IMR-90 (cell line): ENCODE measurements at regions not wholly inside any gene's neighbourhood (a gene's known extent, or its start where the extent isn't known, plus 50 kb on each side); places are given as distances from the start of the nearest gene placed in this dataset.

ENCODE experiments used
- ATAC-seq: fragments of 200-7000 bp; cut with Tn5 transposase; 2 replicates; pipeline ENCODE4 v1.9.1; 2020; ENCODE audit warnings: low read depth, mild to moderate bottlenecking, moderate library complexity
- BruUV-seq: library from RNA; stranded (reverse); fragments of 400-500 nt; replicated peaks from 2 replicates; lab custom pipeline; 2021; lab: Mats Ljungman, UMichigan
- CTCF ChIA-PET: fragments of 300-600 bp; formaldehyde crosslinking; extraction: SDS; loops from one replicate; lab custom pipeline; 2021; ENCODE audit warnings: antibody characterized with exemption; lab: Yijun Ruan, JAX
- POLR2A ChIA-PET: fragments of 300-600 bp; sonication (Branson Sonifier 250); formaldehyde crosslinking; loops from one replicate; lab custom pipeline; 2022; ENCODE audit warnings: antibody characterized with exemption; ENCODE audit not compliant: unreplicated experiment; lab: Charles Lee
- DNase-seq: peaks from one replicate; pipeline ENCODE4 v3.0.0; 2013
- H2AFZ ChIP-seq: replicated peaks from 2 replicates; pipeline ENCODE3; 2013; ENCODE audit warnings: low read length, mild to moderate bottlenecking; ENCODE audit not compliant: poor library complexity
- H2AK5ac ChIP-seq: 2 replicates; pipeline ENCODE4 v1.6.1; 2013; ENCODE audit warnings: low read depth, low read length, inconsistent platforms
- H2AK9ac ChIP-seq: replicated peaks from 2 replicates; pipeline ENCODE3; 2013; ENCODE audit warnings: mild to moderate bottlenecking, low read depth, low read length, moderate library complexity; ENCODE audit not compliant: poor library complexity
- H2BK120ac ChIP-seq: 2 replicates; pipeline ENCODE4 v1.6.1; 2013; ENCODE audit warnings: low read depth, low read length, inconsistent platforms
- H2BK15ac ChIP-seq: 3 replicates; pipeline ENCODE4 v1.6.1; 2013; ENCODE audit warnings: low read depth, low read length, inconsistent platforms
- H2BK20ac ChIP-seq: 2 replicates; pipeline ENCODE4 v1.6.1; 2013; ENCODE audit warnings: low read depth, mild to moderate bottlenecking, inconsistent platforms, low read length, moderate library complexity
- H2BK5ac ChIP-seq: 2 replicates; pipeline ENCODE4 v1.6.1; 2013; ENCODE audit warnings: mild to moderate bottlenecking, low read depth, low read length, inconsistent platforms; ENCODE audit not compliant: poor library complexity, severe bottlenecking
- H3K14ac ChIP-seq: replicated peaks from 2 replicates; pipeline ENCODE4 v1.6.1; 2013; ENCODE audit warnings: low read depth, low read length, inconsistent platforms
- H3K18ac ChIP-seq: 2 replicates; pipeline ENCODE4 v1.6.1; 2013; ENCODE audit warnings: low read depth, low read length, control low read depth
- H3K23ac ChIP-seq: 2 replicates; pipeline ENCODE4 v1.6.1; 2013; ENCODE audit warnings: low read depth, low read length, inconsistent platforms
- H3K27ac ChIP-seq: 2 replicates; pipeline ENCODE4 v1.5.1; 2013; ENCODE audit warnings: mild to moderate bottlenecking, control low read depth, low read length; ENCODE audit not compliant: insufficient read depth
- H3K27me3 ChIP-seq: 2 replicates; pipeline ENCODE4 v1.6.1; 2013; ENCODE audit warnings: low read length; ENCODE audit not compliant: control insufficient read depth, insufficient read depth
- H3K36me3 ChIP-seq: 2 replicates; pipeline ENCODE4 v1.6.1; 2013; ENCODE audit warnings: low read length, mixed read lengths; ENCODE audit not compliant: control insufficient read depth, insufficient read depth
- H3K4ac ChIP-seq: 2 replicates; pipeline ENCODE4 v1.6.1; 2013; ENCODE audit warnings: low read depth, low read length, inconsistent platforms
- H3K4me1 ChIP-seq: 2 replicates; pipeline ENCODE4 v1.6.1; 2013; ENCODE audit warnings: low read length, mixed read lengths; ENCODE audit not compliant: control insufficient read depth, insufficient read depth
- H3K4me2 ChIP-seq: 2 replicates; pipeline ENCODE4 v1.6.1; 2013; ENCODE audit warnings: low read depth, mild to moderate bottlenecking, control low read depth, low read length, moderate library complexity
- H3K4me3 ChIP-seq: 2 replicates; pipeline ENCODE4 v1.5.1; 2013; ENCODE audit warnings: low read depth, mild to moderate bottlenecking, control low read depth, low read length, moderate library complexity; ENCODE audit not compliant: insufficient read depth
- H3K56ac ChIP-seq: 2 replicates; pipeline ENCODE4 v1.6.1; 2013; ENCODE audit warnings: low read length, inconsistent platforms; ENCODE audit not compliant: insufficient read depth; ENCODE audit errors: extremely low read depth
- H3K79me1 ChIP-seq, 2 experiments: 2 replicates each; pipeline ENCODE4 v1.6.1; 2013; ENCODE audit warnings: low read length in 2 of 2, inconsistent platforms in 1 of 2, low read depth in 1 of 2
- H3K9ac ChIP-seq: 2 replicates; pipeline ENCODE4 v1.6.1; 2013; ENCODE audit warnings: low read depth, low read length, control low read depth
- H3K9me1 ChIP-seq: 2 replicates; pipeline ENCODE4 v1.6.1; 2013; ENCODE audit warnings: low read length, inconsistent platforms; ENCODE audit not compliant: insufficient read depth
- H3K9me3 ChIP-seq: 2 replicates; pipeline ENCODE4 v1.6.1; 2013; ENCODE audit warnings: low read length; ENCODE audit not compliant: control insufficient read depth, insufficient read depth
- H4K20me1 ChIP-seq: 2 replicates; pipeline ENCODE4 v1.6.1; 2013; ENCODE audit warnings: low read length, inconsistent platforms; ENCODE audit not compliant: insufficient read depth
- H4K5ac ChIP-seq: 2 replicates; pipeline ENCODE4 v1.6.1; 2013; ENCODE audit warnings: mild to moderate bottlenecking, low read depth, low read length, control low read depth
- H4K8ac ChIP-seq, 2 experiments: 2 replicates each; pipeline ENCODE4 v1.6.1; 2013; ENCODE audit warnings: low read depth in 2 of 2, low read length in 2 of 2, control low read depth in 1 of 2, inconsistent platforms in 1 of 2
- H4K91ac ChIP-seq: 2 replicates; pipeline ENCODE4 v1.6.1; 2013; ENCODE audit warnings: low read depth, low read length, inconsistent platforms; ENCODE audit not compliant: insufficient read depth
- BHLHE40 ChIP-seq: fragments of 150-350 bp; IDR thresholded peaks from 2 replicates; pipeline ENCODE4 v1.6.1; 2016; ENCODE audit warnings: mild to moderate bottlenecking, low read depth, low read length
- CEBPB ChIP-seq: IDR thresholded peaks from 2 replicates; pipeline ENCODE4 v1.6.1; 2012; ENCODE audit warnings: low read depth, low read length, improper control_type of control experiment
- CHD1 ChIP-seq: IDR thresholded peaks from 2 replicates; pipeline ENCODE4 v1.6.1; 2012; ENCODE audit warnings: low read depth, low read length, improper control_type of control experiment
- FOS ChIP-seq: fragments of 150-350 bp; IDR thresholded peaks from 2 replicates; pipeline ENCODE4 v1.6.1; 2016; ENCODE audit warnings: low read depth, low read length
- MAFK ChIP-seq: IDR thresholded peaks from 2 replicates; pipeline ENCODE4 v1.6.1; 2012; ENCODE audit warnings: low read depth, low read length, improper control_type of control experiment
- MAZ ChIP-seq: IDR thresholded peaks from 2 replicates; pipeline ENCODE4 v1.6.1; 2012; ENCODE audit warnings: low read depth, mild to moderate bottlenecking, low read length, improper control_type of control experiment, moderate library complexity, borderline replicate concordance
- MXI1 ChIP-seq: IDR thresholded peaks from 2 replicates; pipeline ENCODE4 v1.6.1; 2012; ENCODE audit warnings: low read depth, mild to moderate bottlenecking, low read length, moderate library complexity, borderline replicate concordance
- NFE2L2 ChIP-seq: fragments of 150-350 bp; IDR thresholded peaks from 2 replicates; pipeline ENCODE4 v1.6.1; 2016; ENCODE audit warnings: low read depth, mild to moderate bottlenecking, low read length
- POLR2A ChIP-seq: IDR thresholded peaks from 2 replicates; pipeline ENCODE4 v1.6.1; 2012; ENCODE audit warnings: mild to moderate bottlenecking, low read depth, low read length
- RAD21 ChIP-seq: IDR thresholded peaks from 2 replicates; pipeline ENCODE4 v1.6.1; 2012; ENCODE audit warnings: low read length, improper control_type of control experiment
- RCOR1 ChIP-seq: IDR thresholded peaks from 2 replicates; pipeline ENCODE4 v1.6.1; 2012; ENCODE audit warnings: mild to moderate bottlenecking, low read length, improper control_type of control experiment; ENCODE audit not compliant: insufficient replicate concordance
- RFX5 ChIP-seq: IDR thresholded peaks from 2 replicates; pipeline ENCODE4 v1.8.0; 2012; ENCODE audit warnings: low read depth, mild to moderate bottlenecking, low read length, moderate library complexity
- SMC3 ChIP-seq: fragments of 150-350 bp; IDR thresholded peaks from 2 replicates; pipeline ENCODE4 v1.6.1; 2016; ENCODE audit warnings: low read depth, mild to moderate bottlenecking, antibody characterized with exemption, low read length, moderate library complexity
- WGBS, 2 experiments: methylation state at CpG; one replicate each; pipeline versions ENCODE4 v1.1.5 to v1.1.7; 2013; ENCODE audit warnings: missing lambda C conversion rate in 2 of 2; ENCODE audit not compliant: insufficient read length in 1 of 2; ENCODE audit errors: extremely low coverage in 2 of 2; 5-methylcytosine and 5-hydroxymethylcytosine counted together
- dilution Hi-C: fragments of 300-500 bp; cut with HindIII; formaldehyde crosslinking; loops from one replicate; pipeline ENCODE4 v1.14.3; 2018; ENCODE audit warnings: low sequenced_read_pairs; ENCODE audit not compliant: unreplicated experiment
- in situ Hi-C: fragments of 300-500 bp; cut with MboI; formaldehyde crosslinking; loops from 3 replicates; pipeline ENCODE4 v1.14.3; 2019; ENCODE audit warnings: low sequenced_read_pairs, inconsistent platforms, mixed read lengths
- intact Hi-C: fragments of 100-400 bp; cut with micrococcal nuclease; formaldehyde crosslinking; loops from 2 replicates; pipeline ENCODE4 v1.10.0; 2022
- TF ChIP-seq, protein P1 (sequence below): fragments of 150-350 bp; IDR thresholded peaks from 2 replicates; pipeline ENCODE4 v1.6.1; 2017; ENCODE audit warnings: mild to moderate bottlenecking, antibody characterized with exemption, low read length, low read depth
- TF ChIP-seq, protein P2 (sequence below): conservative IDR thresholded peaks from 2 replicates; pipeline ENCODE4 v1.5.1; 2012; ENCODE audit warnings: mild to moderate bottlenecking, low read depth, low read length, improper control_type of control experiment
- TF ChIP-seq, protein P3 (sequence below): fragments of 150-350 bp; IDR thresholded peaks from 2 replicates; pipeline ENCODE4 v1.6.1; 2016; ENCODE audit warnings: low read depth, mild to moderate bottlenecking, low read length, moderate library complexity, borderline replicate concordance

DNA sequence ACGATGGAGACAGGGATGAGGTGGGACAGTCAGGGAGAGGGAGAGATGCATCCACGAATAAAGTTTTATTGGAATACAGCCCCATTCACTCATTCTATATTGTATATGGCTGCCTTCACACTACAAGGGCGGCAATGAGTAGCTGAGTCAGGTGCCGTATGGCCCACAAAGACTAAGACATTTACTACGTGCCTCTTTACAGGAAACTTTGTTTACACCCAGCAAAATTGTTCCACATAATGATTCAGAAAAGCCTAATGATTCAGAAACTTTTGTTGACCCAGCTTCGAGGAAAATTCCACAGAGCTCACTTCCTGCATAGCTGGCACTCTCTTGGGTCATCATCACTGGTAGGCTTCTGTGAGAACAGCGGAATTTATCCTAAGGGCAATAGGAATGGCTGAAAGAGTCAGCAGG lies 87.3 kb upstream of the PEG3 start:
- in situ Hi-C loops, result no loop called here
- no peaks in the 10 kb centered on the region for H3K36me3 ChIP-seq
- POLR2A ChIA-PET, result no interaction called here

More for the DNA sequence above, 87.3 kb upstream of the PEG3 start:
- peaks cover 22% of the 10 kb centered on the region for H3K9me3 ChIP-seq
- no peaks in the 10 kb centered on the region for H3K79me1 ChIP-seq
- H3K27me3 ChIP-seq, result no peaks in the 10 kb centered on the region
- no peak overlapping the region for H4K5ac ChIP-seq
- H2AK5ac ChIP-seq, result no peak overlapping the region
- H3K4me1 ChIP-seq, result no peaks in the 10 kb centered on the region
- ATAC-seq (no peak), DNase-seq (no peak)
- H2AK9ac ChIP-seq, result no peak overlapping the region
- H2AFZ ChIP-seq, result no peak overlapping the region
- H3K18ac ChIP-seq, result no peak overlapping the region
- BruUV-seq, result no TSS peak
- no peak overlapping the region for H3K14ac ChIP-seq
- no peak overlapping the region for H3K4me3 ChIP-seq
- no peak overlapping the region for H2BK5ac ChIP-seq
- no peak overlapping the region for H3K4ac ChIP-seq
- TF ChIP-seq MAFK (no peak), CHD1 (no peak), RCOR1 (no peak), RAD21 (no peak), BHLHE40 (no peak), MAZ (no peak), CEBPB (no peak), NFE2L2 (no peak), SMC3 (no peak), POLR2A (no peak), FOS (no peak), MXI1 (no peak), RFX5 (no peak)
- TF ChIP-seq, protein P1, sequence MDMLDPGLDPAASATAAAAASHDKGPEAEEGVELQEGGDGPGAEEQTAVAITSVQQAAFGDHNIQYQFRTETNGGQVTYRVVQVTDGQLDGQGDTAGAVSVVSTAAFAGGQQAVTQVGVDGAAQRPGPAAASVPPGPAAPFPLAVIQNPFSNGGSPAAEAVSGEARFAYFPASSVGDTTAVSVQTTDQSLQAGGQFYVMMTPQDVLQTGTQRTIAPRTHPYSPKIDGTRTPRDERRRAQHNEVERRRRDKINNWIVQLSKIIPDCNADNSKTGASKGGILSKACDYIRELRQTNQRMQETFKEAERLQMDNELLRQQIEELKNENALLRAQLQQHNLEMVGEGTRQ, result no peak
- TF ChIP-seq, protein P2, sequence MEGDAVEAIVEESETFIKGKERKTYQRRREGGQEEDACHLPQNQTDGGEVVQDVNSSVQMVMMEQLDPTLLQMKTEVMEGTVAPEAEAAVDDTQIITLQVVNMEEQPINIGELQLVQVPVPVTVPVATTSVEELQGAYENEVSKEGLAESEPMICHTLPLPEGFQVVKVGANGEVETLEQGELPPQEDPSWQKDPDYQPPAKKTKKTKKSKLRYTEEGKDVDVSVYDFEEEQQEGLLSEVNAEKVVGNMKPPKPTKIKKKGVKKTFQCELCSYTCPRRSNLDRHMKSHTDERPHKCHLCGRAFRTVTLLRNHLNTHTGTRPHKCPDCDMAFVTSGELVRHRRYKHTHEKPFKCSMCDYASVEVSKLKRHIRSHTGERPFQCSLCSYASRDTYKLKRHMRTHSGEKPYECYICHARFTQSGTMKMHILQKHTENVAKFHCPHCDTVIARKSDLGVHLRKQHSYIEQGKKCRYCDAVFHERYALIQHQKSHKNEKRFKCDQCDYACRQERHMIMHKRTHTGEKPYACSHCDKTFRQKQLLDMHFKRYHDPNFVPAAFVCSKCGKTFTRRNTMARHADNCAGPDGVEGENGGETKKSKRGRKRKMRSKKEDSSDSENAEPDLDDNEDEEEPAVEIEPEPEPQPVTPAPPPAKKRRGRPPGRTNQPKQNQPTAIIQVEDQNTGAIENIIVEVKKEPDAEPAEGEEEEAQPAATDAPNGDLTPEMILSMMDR, result no peak
- TF ChIP-seq, protein P3, sequence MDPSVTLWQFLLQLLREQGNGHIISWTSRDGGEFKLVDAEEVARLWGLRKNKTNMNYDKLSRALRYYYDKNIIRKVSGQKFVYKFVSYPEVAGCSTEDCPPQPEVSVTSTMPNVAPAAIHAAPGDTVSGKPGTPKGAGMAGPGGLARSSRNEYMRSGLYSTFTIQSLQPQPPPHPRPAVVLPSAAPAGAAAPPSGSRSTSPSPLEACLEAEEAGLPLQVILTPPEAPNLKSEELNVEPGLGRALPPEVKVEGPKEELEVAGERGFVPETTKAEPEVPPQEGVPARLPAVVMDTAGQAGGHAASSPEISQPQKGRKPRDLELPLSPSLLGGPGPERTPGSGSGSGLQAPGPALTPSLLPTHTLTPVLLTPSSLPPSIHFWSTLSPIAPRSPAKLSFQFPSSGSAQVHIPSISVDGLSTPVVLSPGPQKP, result no peak
- intact Hi-C loops (no loop called here), dilution Hi-C loops (no loop called here)
- no peaks in the 10 kb centered on the region for H3K9me1 ChIP-seq
- H3K56ac ChIP-seq, result no peak overlapping the region
- H2BK20ac ChIP-seq, result no peak overlapping the region
- no peak overlapping the region for H3K4me2 ChIP-seq
- WGBS, 2 experiments, result no CpG with 5 or more reads among the region's 7 CpGs
- no peak overlapping the region for H2BK120ac ChIP-seq
- H3K27ac ChIP-seq, result no peak overlapping the region
- no peak overlapping the region for H4K91ac ChIP-seq
- H3K9ac ChIP-seq, result no peak overlapping the region
- no peak overlapping the region for H3K23ac ChIP-seq
- no peak overlapping the region for H4K8ac ChIP-seq
- no peaks in the 10 kb centered on the region for H4K20me1 ChIP-seq
- CTCF ChIA-PET, result no interaction called here
- H2BK15ac ChIP-seq, result no peak overlapping the region
